Superior temporal gyrus (tissue), 1 donor: ENCODE measurements at regions not wholly inside any gene's neighbourhood (a gene's known extent, or its start where the extent isn't known, plus 50 kb on each side); places are given as distances from the start of the nearest gene placed in this dataset.
"Not testable (repeated sequence)": the region's sequence is repeated elsewhere in the genome, so short reads cannot be mapped to it uniquely, and the experiment has no call there.

Source experiments
- DNase-seq: peaks from one replicate; pipeline ENCODE4 v3.0.0-alpha.2; 2016; ENCODE audit errors: extremely low spot score

GRCh38 chr7:24052572-24053260 lies 231.3 kb upstream of the NPY start:
- DNase-seq = no peak

GRCh38 chr7:24054236-24054635 lies 229.8 kb upstream of the NPY start:
- no peak for DNase-seq

GRCh38 chr7:24057243-24057642 lies 226.7 kb upstream of the NPY start:
- no peak for DNase-seq

GRCh38 chr7:24058953-24059352 lies 225.0 kb upstream of the NPY start:
- DNase-seq = no peak

GRCh38 chr7:24059775-24060174 lies 224.2 kb upstream of the NPY start:
- no peak for DNase-seq

- no peak for DNase-seq
Observed at GRCh38 chr7:24063721-24064120, 220.3 kb upstream of the NPY start.

- DNase-seq = no peak
Observed at GRCh38 chr7:24069751-24070150, 214.2 kb upstream of the NPY start.

- DNase-seq = no peak
Observed at GRCh38 chr7:24073651-24074420, 210.2 kb upstream of the NPY start.

- DNase-seq = no peak
Observed at GRCh38 chr7:24075426-24075810, 208.6 kb upstream of the NPY start.

GRCh38 chr7:24082826-24083225 lies 201.2 kb upstream of the NPY start:
- DNase-seq = no peak

- DNase-seq = no peak
Observed at GRCh38 chr7:24102988-24103387, 181.0 kb upstream of the NPY start.

GRCh38 chr7:24108906-24109376 lies 175.0 kb upstream of the NPY start:
- no peak for DNase-seq

GRCh38 chr7:24110056-24110455 lies 173.9 kb upstream of the NPY start:
- no peak for DNase-seq

- DNase-seq = no peak
Observed at GRCh38 chr7:24113506-24113905, 170.5 kb upstream of the NPY start.

- no peak for DNase-seq
Observed at GRCh38 chr7:24115661-24116060, 168.3 kb upstream of the NPY start.

GRCh38 chr7:24117903-24118499 lies 166.0 kb upstream of the NPY start:
- not testable (repeated sequence) for DNase-seq

- no peak for DNase-seq
Observed at GRCh38 chr7:24119852-24120251, 164.1 kb upstream of the NPY start.

GRCh38 chr7:24123076-24123475 lies 160.9 kb upstream of the NPY start:
- DNase-seq = no peak

GRCh38 chr7:24125765-24126164 lies 158.2 kb upstream of the NPY start:
- DNase-seq = no peak

GRCh38 chr7:24127930-24128329 lies 156.1 kb upstream of the NPY start:
- no peak for DNase-seq

GRCh38 chr7:24129597-24129996 lies 154.4 kb upstream of the NPY start:
- no peak for DNase-seq

GRCh38 chr7:24130631-24131030 lies 153.4 kb upstream of the NPY start:
- no peak for DNase-seq

- no peak for DNase-seq
Observed at GRCh38 chr7:24133691-24134090, 150.3 kb upstream of the NPY start.
